ENCODE measurements at regions not wholly inside any gene's neighbourhood (a gene's known extent, or its start where the extent isn't known, plus 50 kb on each side); places are given as distances from the start of the nearest gene placed in this dataset.

GRCh38 chr11:130693543-130693942, 222.7 kb downstream of the SNX19 start:
- Mint-ChIP-seq H3K4me3 (no peak overlapping the region), H3K4me1 (peaks cover 1% of the 10 kb centered on the region), H3K36me3 (ENCODE audit: low read depth) (no peaks in the 10 kb centered on the region), H3K9me3 (no peaks in the 10 kb centered on the region), H3K27ac (ENCODE audit: unreplicated experiment) (no peak overlapping the region), H3K27me3 (ENCODE audit: low read depth) (no peaks in the 10 kb centered on the region)
- DNase-seq (ENCODE audit: low read depth, low spot score): no peak
- no peak for TF ChIP-seq CTCF (conservative IDR thresholded peaks at IDR 0.05)

GRCh38 chr11:130694488-130695045, 221.7 kb downstream of the SNX19 start:
- H3K4me3 Mint-ChIP-seq: no peak overlapping the region
- DNase-seq (ENCODE audit: low read depth, low spot score): no peak
- H3K9me3 Mint-ChIP-seq: no peaks in the 10 kb centered on the region
- H3K27ac Mint-ChIP-seq (ENCODE audit: unreplicated experiment): no peak overlapping the region
- H3K4me1 Mint-ChIP-seq: peaks cover 9% of the 10 kb centered on the region
- no peak for TF ChIP-seq CTCF (conservative IDR thresholded peaks at IDR 0.05)
- no peaks in the 10 kb centered on the region for H3K27me3 Mint-ChIP-seq (ENCODE audit: low read depth)
- H3K36me3 Mint-ChIP-seq (ENCODE audit: low read depth): no peaks in the 10 kb centered on the region

- no peak for DNase-seq (ENCODE audit: low read depth, low spot score)
- no peak overlapping the region for H3K27ac Mint-ChIP-seq (ENCODE audit: unreplicated experiment)
- peaks cover 8% of the 10 kb centered on the region for H3K9me3 Mint-ChIP-seq
- no peak overlapping the region for H3K4me3 Mint-ChIP-seq
- peaks cover 14% of the 10 kb centered on the region for H3K4me1 Mint-ChIP-seq
- no peak for TF ChIP-seq CTCF (conservative IDR thresholded peaks at IDR 0.05)
- H3K27me3 Mint-ChIP-seq (ENCODE audit: low read depth): no peaks in the 10 kb centered on the region
- H3K36me3 Mint-ChIP-seq (ENCODE audit: low read depth): peaks cover 4% of the 10 kb centered on the region
These were observed 218.1 kb downstream of the SNX19 start for GRCh38 chr11:130698174-130698573.

GRCh38 chr11:130699561-130699960, 216.7 kb downstream of the SNX19 start:
- Mint-ChIP-seq H3K27ac (ENCODE audit: unreplicated experiment) (no peak overlapping the region), H3K4me1 (peaks cover 14% of the 10 kb centered on the region), H3K36me3 (ENCODE audit: low read depth) (peaks cover 4% of the 10 kb centered on the region), H3K27me3 (ENCODE audit: low read depth) (no peaks in the 10 kb centered on the region), H3K4me3 (no peak overlapping the region), H3K9me3 (peaks cover 8% of the 10 kb centered on the region)
- no peak for TF ChIP-seq CTCF (conservative IDR thresholded peaks at IDR 0.05)
- DNase-seq (ENCODE audit: low read depth, low spot score): no peak

- Mint-ChIP-seq H3K9me3 (peaks cover 8% of the 10 kb centered on the region), H3K27ac (ENCODE audit: unreplicated experiment) (no peak overlapping the region), H3K27me3 (ENCODE audit: low read depth) (no peaks in the 10 kb centered on the region), H3K4me1 (peaks cover 14% of the 10 kb centered on the region), H3K4me3 (no peak overlapping the region), H3K36me3 (ENCODE audit: low read depth) (peaks cover 4% of the 10 kb centered on the region)
- no peak for TF ChIP-seq CTCF (conservative IDR thresholded peaks at IDR 0.05)
- DNase-seq (ENCODE audit: low read depth, low spot score): no peak
These were observed 216.2 kb downstream of the SNX19 start for GRCh38 chr11:130700092-130700491.
